ENCODE measurements at regions not wholly inside any gene's neighbourhood (a gene's known extent, or its start where the extent isn't known, plus 50 kb on each side); places are given as distances from the start of the nearest gene placed in this dataset.

GRCh38 chr6:82795940-82796339, 269.7 kb downstream of the UBE3D start:
- DNase-seq: no peak
- peaks cover 3% of the 10 kb centered on the region; the same call in 1 of the 2 replicates for H3K9me3 ChIP-seq

DNA sequence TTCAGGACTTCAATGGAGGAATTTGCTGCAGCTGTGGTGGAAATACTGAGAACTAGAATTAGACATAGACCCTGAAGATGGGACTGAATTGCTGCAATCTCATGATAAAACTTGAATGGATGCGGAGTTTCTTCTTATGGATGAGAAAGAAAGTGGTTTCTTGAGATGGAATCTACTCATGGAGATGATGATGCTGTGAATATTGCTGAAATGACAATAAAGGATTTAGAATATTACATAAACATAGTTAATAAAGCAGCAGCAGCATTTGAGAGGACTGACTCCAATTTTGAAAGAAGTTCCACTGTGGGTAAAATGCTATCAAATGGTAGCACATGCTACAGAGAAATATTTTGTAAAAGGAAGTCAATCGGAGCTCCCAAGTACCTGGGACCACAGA, 264.6 kb downstream of the UBE3D start:
- POLR2A ChIA-PET: no interaction called here
- CTCF ChIA-PET: interaction anchor here (1.2 kb wide), 1 partner anchor 88 kb away, joined by 3 read pairs; no protein-coding TSS in a partner anchor
- no peaks in the 10 kb centered on the region; the same call in 1 of the 2 replicates for H3K9me3 ChIP-seq
- H3F3A ChIP-seq (replicated peaks; ENCODE audit: insufficient read depth): no peaks in the 10 kb centered on the region
- no peak overlapping the region for H3K27ac ChIP-seq (ENCODE audit: low read depth in 2 of 2, low read length in 1 of 2)
- no peaks in the 10 kb centered on the region for H3K27me3 ChIP-seq (ENCODE audit: insufficient read depth)
- WGBS (ENCODE audit: low lambda C conversion rate): 70% methylated on average over 2 of the region's 2 CpGs
- DNase-seq: no peak
- no peaks in the 10 kb centered on the region for H3K36me3 ChIP-seq (replicated peaks in 1 of 2; ENCODE audit: control insufficient read depth in 1 of 2, insufficient read depth in 2 of 2, low read length in 1 of 2)
- no peak overlapping the region for H3K4me3 ChIP-seq (ENCODE audit: low read depth in 2 of 2, low read length in 1 of 2)
- H2AFZ ChIP-seq (ENCODE audit: low read depth): no peak overlapping the region
- H3K4me2 ChIP-seq: no peak overlapping the region
- no peak overlapping the region for H3K9ac ChIP-seq
- no peaks in the 10 kb centered on the region for H3K4me1 ChIP-seq (ENCODE audit: control insufficient read depth in 1 of 2, insufficient read depth in 2 of 2, low read depth in 1 of 2, low read length in 1 of 2)
- no peaks in the 10 kb centered on the region for H3K9me2 ChIP-seq
- no peaks in the 10 kb centered on the region for H3K79me2 ChIP-seq (ENCODE audit: insufficient read depth)
- no peaks in the 10 kb centered on the region for H4K20me1 ChIP-seq (ENCODE audit: insufficient read depth)
- TF ChIP-seq TCF12 (IDR thresholded peaks at IDR 0.05) (no peak), RAD21 (IDR thresholded peaks at IDR 0.05; ENCODE audit: low read length) (no peak), GATA2 (CRISPR knock-in tag; IDR thresholded peaks at IDR 0.05) (no peak), IRF3 (IDR thresholded peaks at IDR 0.05; ENCODE audit: low read depth, low read length) (no peak), RFX5 (IDR thresholded peaks at IDR 0.05; ENCODE audit: low read length) (no peak), GABPA (IDR thresholded peaks at IDR 0.05; ENCODE audit: low read depth) (no peak), TAF1 (IDR thresholded peaks at IDR 0.05; ENCODE audit: borderline replicate concordance, low read depth, low read length) (no peak), ZBTB33 (IDR thresholded peaks at IDR 0.05; ENCODE audit: borderline replicate concordance, low read depth) (no peak), JUND (IDR thresholded peaks at IDR 0.05) (no peak), USF1 (IDR thresholded peaks at IDR 0.05; ENCODE audit: borderline replicate concordance, low read depth) (no peak), RXRA (IDR thresholded peaks at IDR 0.05; ENCODE audit: borderline replicate concordance, low read depth) (no peak), POLR2AphosphoS5 (IDR thresholded peaks at IDR 0.05; ENCODE audit: low read depth, low read length) (no peak), NFIC (IDR thresholded peaks at IDR 0.05; ENCODE audit: borderline replicate concordance) (no peak), PBX3 (IDR thresholded peaks at IDR 0.05) (no peak), CHD2 (IDR thresholded peaks at IDR 0.05; ENCODE audit: low read length, partially characterized antibody) (no peak)
- TF ChIP-seq, protein P1, sequence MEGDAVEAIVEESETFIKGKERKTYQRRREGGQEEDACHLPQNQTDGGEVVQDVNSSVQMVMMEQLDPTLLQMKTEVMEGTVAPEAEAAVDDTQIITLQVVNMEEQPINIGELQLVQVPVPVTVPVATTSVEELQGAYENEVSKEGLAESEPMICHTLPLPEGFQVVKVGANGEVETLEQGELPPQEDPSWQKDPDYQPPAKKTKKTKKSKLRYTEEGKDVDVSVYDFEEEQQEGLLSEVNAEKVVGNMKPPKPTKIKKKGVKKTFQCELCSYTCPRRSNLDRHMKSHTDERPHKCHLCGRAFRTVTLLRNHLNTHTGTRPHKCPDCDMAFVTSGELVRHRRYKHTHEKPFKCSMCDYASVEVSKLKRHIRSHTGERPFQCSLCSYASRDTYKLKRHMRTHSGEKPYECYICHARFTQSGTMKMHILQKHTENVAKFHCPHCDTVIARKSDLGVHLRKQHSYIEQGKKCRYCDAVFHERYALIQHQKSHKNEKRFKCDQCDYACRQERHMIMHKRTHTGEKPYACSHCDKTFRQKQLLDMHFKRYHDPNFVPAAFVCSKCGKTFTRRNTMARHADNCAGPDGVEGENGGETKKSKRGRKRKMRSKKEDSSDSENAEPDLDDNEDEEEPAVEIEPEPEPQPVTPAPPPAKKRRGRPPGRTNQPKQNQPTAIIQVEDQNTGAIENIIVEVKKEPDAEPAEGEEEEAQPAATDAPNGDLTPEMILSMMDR (IDR thresholded peaks at IDR 0.05): no peak

More at GRCh38 chr6:82795940-82796339, 269.7 kb downstream of the UBE3D start:
- Histone ChIP-seq H3K4me2 (no peak overlapping the region), H3F3A (replicated peaks; ENCODE audit: insufficient read depth) (no peaks in the 10 kb centered on the region), H3K9ac (no peak overlapping the region), H3K27me3 (ENCODE audit: insufficient read depth) (no peaks in the 10 kb centered on the region), H3K36me3 (replicated peaks in 1 of 2; ENCODE audit: control insufficient read depth in 1 of 2, insufficient read depth in 2 of 2, low read length in 1 of 2) (no peaks in the 10 kb centered on the region), H4K20me1 (ENCODE audit: insufficient read depth) (no peaks in the 10 kb centered on the region), H3K27ac (ENCODE audit: low read depth in 2 of 2, low read length in 1 of 2) (no peak overlapping the region), H3K4me3 (ENCODE audit: low read depth in 2 of 2, low read length in 1 of 2) (no peak overlapping the region), H2AFZ (ENCODE audit: low read depth) (no peak overlapping the region), H3K4me1 (ENCODE audit: control insufficient read depth in 1 of 2, insufficient read depth in 2 of 2, low read depth in 1 of 2, low read length in 1 of 2) (no peaks in the 10 kb centered on the region), H3K9me2 (no peaks in the 10 kb centered on the region), H3K79me2 (ENCODE audit: insufficient read depth) (no peaks in the 10 kb centered on the region)
- TF ChIP-seq TCF12 (IDR thresholded peaks at IDR 0.05) (no peak), CHD2 (IDR thresholded peaks at IDR 0.05; ENCODE audit: low read length, partially characterized antibody) (no peak), SMC3 (IDR thresholded peaks at IDR 0.05; ENCODE audit: low read depth, low read length) (no peak), RFX5 (IDR thresholded peaks at IDR 0.05; ENCODE audit: low read length) (no peak), POLR2AphosphoS5 (IDR thresholded peaks at IDR 0.05; ENCODE audit: low read depth, low read length) (no peak), YY1 (IDR thresholded peaks at IDR 0.05; ENCODE audit: low read depth) (no peak), RXRA (IDR thresholded peaks at IDR 0.05; ENCODE audit: borderline replicate concordance, low read depth) (no peak)
- TF ChIP-seq, protein P1 (IDR thresholded peaks at IDR 0.05): no peak
- WGBS (ENCODE audit: low lambda C conversion rate): 10% methylated on average over 1 of the region's 1 CpG
- ChIA-PET CTCF (no interaction called here), POLR2A (no interaction called here)

Measured in SK-N-SH (cell line).